HFFc6 (cell line): ENCODE measurements at regions not wholly inside any gene's neighbourhood (a gene's known extent, or its start where the extent isn't known, plus 50 kb on each side); places are given as distances from the start of the nearest gene placed in this dataset.

Experiments
- DNase-seq: peaks from one replicate; pipeline ENCODE4 v3.0.0-alpha.2; 2018
- H3K27ac Mint-ChIP-seq: 2 replicates; pipeline ENCODE4 v1.8.0; 2020; ENCODE audit warnings: mild to moderate bottlenecking, mixed read lengths
- H3K27me3 Mint-ChIP-seq: 2 replicates; pipeline ENCODE4 v1.8.0; 2021; ENCODE audit warnings: mild to moderate bottlenecking, moderate library complexity, mixed read lengths; ENCODE audit not compliant: insufficient read depth
- H3K36me3 Mint-ChIP-seq: 2 replicates; pipeline ENCODE4 v1.8.0; 2021; ENCODE audit warnings: low read depth, mixed read lengths
- H3K4me1 Mint-ChIP-seq: 2 replicates; pipeline ENCODE4 v1.8.0; 2020; ENCODE audit warnings: low read depth, mixed read lengths
- H3K4me3 Mint-ChIP-seq: 2 replicates; pipeline ENCODE4 v1.8.0; 2020; ENCODE audit warnings: mild to moderate bottlenecking, moderate library complexity, mixed read lengths
- H3K9me3 Mint-ChIP-seq: 2 replicates; pipeline ENCODE4 v1.8.0; 2020; ENCODE audit warnings: mild to moderate bottlenecking, mixed read lengths
- TF ChIP-seq, protein P1 (sequence below): fragments of 200-600 bp; sonication (generic); IDR thresholded peaks from 2 replicates; pipeline ENCODE4 v1.5.0; 2021; ENCODE audit warnings: antibody characterized with exemption, mild to moderate bottlenecking

- DNase-seq, result no peak
- Mint-ChIP-seq H3K36me3 (no peaks in the 10 kb centered on the region), H3K27me3 (no peaks in the 10 kb centered on the region), H3K27ac (no peak overlapping the region), H3K4me3 (no peak overlapping the region), H3K4me1 (no peaks in the 10 kb centered on the region), H3K9me3 (peaks cover 21% of the 10 kb centered on the region)
- TF ChIP-seq, protein P1, sequence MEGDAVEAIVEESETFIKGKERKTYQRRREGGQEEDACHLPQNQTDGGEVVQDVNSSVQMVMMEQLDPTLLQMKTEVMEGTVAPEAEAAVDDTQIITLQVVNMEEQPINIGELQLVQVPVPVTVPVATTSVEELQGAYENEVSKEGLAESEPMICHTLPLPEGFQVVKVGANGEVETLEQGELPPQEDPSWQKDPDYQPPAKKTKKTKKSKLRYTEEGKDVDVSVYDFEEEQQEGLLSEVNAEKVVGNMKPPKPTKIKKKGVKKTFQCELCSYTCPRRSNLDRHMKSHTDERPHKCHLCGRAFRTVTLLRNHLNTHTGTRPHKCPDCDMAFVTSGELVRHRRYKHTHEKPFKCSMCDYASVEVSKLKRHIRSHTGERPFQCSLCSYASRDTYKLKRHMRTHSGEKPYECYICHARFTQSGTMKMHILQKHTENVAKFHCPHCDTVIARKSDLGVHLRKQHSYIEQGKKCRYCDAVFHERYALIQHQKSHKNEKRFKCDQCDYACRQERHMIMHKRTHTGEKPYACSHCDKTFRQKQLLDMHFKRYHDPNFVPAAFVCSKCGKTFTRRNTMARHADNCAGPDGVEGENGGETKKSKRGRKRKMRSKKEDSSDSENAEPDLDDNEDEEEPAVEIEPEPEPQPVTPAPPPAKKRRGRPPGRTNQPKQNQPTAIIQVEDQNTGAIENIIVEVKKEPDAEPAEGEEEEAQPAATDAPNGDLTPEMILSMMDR, result no peak
Observed at GRCh38 chr10:107913317-107914294, 749.1 kb upstream of the SORCS1 start.

DNA sequence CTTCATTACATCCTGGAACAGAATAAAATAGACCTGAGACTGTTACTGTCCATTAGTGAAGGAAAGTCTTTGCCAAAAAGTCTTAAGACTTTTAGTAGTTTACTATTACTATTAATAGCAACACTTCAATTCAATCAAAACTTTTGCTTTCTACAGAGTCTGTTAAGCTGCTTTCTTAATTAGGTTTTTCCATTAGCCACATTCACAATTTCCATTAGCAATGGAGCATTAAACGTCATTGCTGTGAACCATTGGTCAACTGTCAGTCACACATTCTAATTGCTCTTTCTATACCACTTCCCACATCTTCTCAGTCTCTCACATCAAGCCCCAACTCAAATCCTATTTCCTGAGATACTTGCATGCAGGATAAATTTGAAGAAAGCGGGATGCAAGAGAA, 736.6 kb upstream of the SORCS1 start:
- Mint-ChIP-seq H3K27ac (no peak overlapping the region), H3K27me3 (no peaks in the 10 kb centered on the region), H3K4me3 (no peak overlapping the region), H3K36me3 (no peaks in the 10 kb centered on the region; the same call in 1 of the 2 replicates), H3K4me1 (no peaks in the 10 kb centered on the region), H3K9me3 (peaks cover 51% of the 10 kb centered on the region)
- TF ChIP-seq, protein P1, result no peak
- no peak for DNase-seq

GRCh38 chr10:107900131-107900530, 735.6 kb upstream of the SORCS1 start:
- Mint-ChIP-seq H3K4me3 (no peak overlapping the region), H3K27me3 (no peaks in the 10 kb centered on the region), H3K36me3 (no peaks in the 10 kb centered on the region; the same call in 1 of the 2 replicates), H3K9me3 (peaks cover 55% of the 10 kb centered on the region), H3K27ac (no peak overlapping the region), H3K4me1 (no peaks in the 10 kb centered on the region)
- TF ChIP-seq, protein P1, result no peak
- DNase-seq, result no peak

- H3K4me3 Mint-ChIP-seq, result no peak overlapping the region
- H3K4me1 Mint-ChIP-seq, result no peaks in the 10 kb centered on the region
- TF ChIP-seq, protein P1, result no peak
- DNase-seq, result no peak
- H3K27me3 Mint-ChIP-seq, result no peaks in the 10 kb centered on the region
- no peaks in the 10 kb centered on the region; the same call in 1 of the 2 replicates for H3K36me3 Mint-ChIP-seq
- H3K9me3 Mint-ChIP-seq, result peaks cover 55% of the 10 kb centered on the region
- H3K27ac Mint-ChIP-seq, result no peak overlapping the region
Observed at GRCh38 chr10:107899502-107900062, 735.1 kb upstream of the SORCS1 start.

DNA sequence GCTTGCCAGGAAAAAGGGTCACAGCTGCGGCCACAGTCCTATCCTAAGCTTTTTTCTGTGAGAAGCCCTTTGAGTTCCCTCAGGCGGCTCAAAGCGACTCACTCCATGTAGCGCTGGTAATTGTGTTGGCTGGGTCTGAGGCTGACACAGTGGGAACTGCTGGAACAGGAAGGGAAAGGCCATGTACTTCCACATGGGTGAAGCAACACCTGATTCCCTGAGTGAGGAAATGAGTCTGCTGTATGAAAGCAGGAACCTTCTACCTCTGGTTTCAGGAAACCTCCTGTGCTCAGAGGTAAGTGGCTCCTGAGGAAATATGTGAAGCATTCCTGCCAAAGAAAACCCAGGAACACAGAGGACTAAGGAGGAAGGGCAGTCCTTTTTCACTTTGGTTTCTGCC, 734.6 kb upstream of the SORCS1 start:
- no peak for DNase-seq
- Mint-ChIP-seq H3K27me3 (no peaks in the 10 kb centered on the region), H3K36me3 (no peaks in the 10 kb centered on the region; the same call in 1 of the 2 replicates), H3K9me3 (peaks cover 50% of the 10 kb centered on the region), H3K27ac (no peak overlapping the region), H3K4me1 (no peaks in the 10 kb centered on the region), H3K4me3 (no peak overlapping the region)
- TF ChIP-seq, protein P1, result no peak
